Upper lobe of left lung (tissue), 4 donors: ENCODE measurements at regions not wholly inside any gene's neighbourhood (a gene's known extent, or its start where the extent isn't known, plus 50 kb on each side); places are given as distances from the start of the nearest gene placed in this dataset.

Experiments
- CTCF ChIP-seq, 6 experiments: fragments of 450-650 bp in 4 of 6; fragments of 200-600 bp in 2 of 6; sonication (generic) in 2 of 6; IDR thresholded peaks; one replicate each; pipeline ENCODE4 v1.5.1; 2016 to 2019; ENCODE audit warnings: antibody characterized with exemption in 6 of 6
- EP300 ChIP-seq, 4 donors: sonication (generic); formaldehyde crosslinking; IDR thresholded peaks; one replicate each; pipeline ENCODE4 v1.5.1; 2017; ENCODE audit warnings: antibody characterized with exemption in 4 of 4, control low read depth in 2 of 4

- TF ChIP-seq CTCF (IDR thresholded peaks at IDR 0.05) (no peak), EP300 (IDR thresholded peaks at IDR 0.05) (no peak)
Observed at GRCh38 chr4:83731609-83732008, 195.7 kb downstream of the GPAT3 start.
